Endothelial cell (in vitro differentiated cells): ENCODE measurements at regions not wholly inside any gene's neighbourhood (a gene's known extent, or its start where the extent isn't known, plus 50 kb on each side); places are given as distances from the start of the nearest gene placed in this dataset.
A peak's percentile ranks its signal among the peaks of the same experiment; 100 is the strongest.

ENCODE experiments used
- DNase-seq: peaks from one replicate; pipeline ENCODE4 v3.0.0; 2021; ENCODE audit warnings: low spot score
- H3K27ac Mint-ChIP-seq: one replicate; pipeline ENCODE4 v1.8.0; 2021; ENCODE audit warnings: mixed read lengths, inconsistent platforms; ENCODE audit not compliant: unreplicated experiment
- H3K27me3 Mint-ChIP-seq: one replicate; pipeline ENCODE4 v1.8.0; 2021; ENCODE audit warnings: mild to moderate bottlenecking, moderate library complexity, mixed read lengths, inconsistent platforms; ENCODE audit not compliant: unreplicated experiment
- H3K36me3 Mint-ChIP-seq: one replicate; pipeline ENCODE4 v1.8.0; 2021; ENCODE audit warnings: mild to moderate bottlenecking, low read depth, mixed read lengths, inconsistent platforms; ENCODE audit not compliant: unreplicated experiment
- H3K4me1 Mint-ChIP-seq: one replicate; pipeline ENCODE4 v1.8.0; 2021; ENCODE audit warnings: mild to moderate bottlenecking, mixed read lengths, inconsistent platforms; ENCODE audit not compliant: unreplicated experiment
- H3K4me3 Mint-ChIP-seq: one replicate; pipeline ENCODE4 v1.8.0; 2021; ENCODE audit warnings: mild to moderate bottlenecking, mixed read lengths, inconsistent platforms; ENCODE audit not compliant: unreplicated experiment
- H3K9me3 Mint-ChIP-seq: one replicate; pipeline ENCODE4 v1.8.0; 2021; ENCODE audit warnings: mixed read lengths, inconsistent platforms; ENCODE audit not compliant: unreplicated experiment
- TF ChIP-seq, protein P1 (sequence below): fragments of 200-600 bp; sonication (generic); IDR thresholded peaks from one replicate; pipeline ENCODE4 v1.5.0; 2021; ENCODE audit warnings: antibody characterized with exemption; ENCODE audit not compliant: unreplicated experiment

- no peak overlapping the region for H3K27ac Mint-ChIP-seq
- DNase-seq: no peak
- no peaks in the 10 kb centered on the region for H3K4me1 Mint-ChIP-seq
- TF ChIP-seq, protein P1, sequence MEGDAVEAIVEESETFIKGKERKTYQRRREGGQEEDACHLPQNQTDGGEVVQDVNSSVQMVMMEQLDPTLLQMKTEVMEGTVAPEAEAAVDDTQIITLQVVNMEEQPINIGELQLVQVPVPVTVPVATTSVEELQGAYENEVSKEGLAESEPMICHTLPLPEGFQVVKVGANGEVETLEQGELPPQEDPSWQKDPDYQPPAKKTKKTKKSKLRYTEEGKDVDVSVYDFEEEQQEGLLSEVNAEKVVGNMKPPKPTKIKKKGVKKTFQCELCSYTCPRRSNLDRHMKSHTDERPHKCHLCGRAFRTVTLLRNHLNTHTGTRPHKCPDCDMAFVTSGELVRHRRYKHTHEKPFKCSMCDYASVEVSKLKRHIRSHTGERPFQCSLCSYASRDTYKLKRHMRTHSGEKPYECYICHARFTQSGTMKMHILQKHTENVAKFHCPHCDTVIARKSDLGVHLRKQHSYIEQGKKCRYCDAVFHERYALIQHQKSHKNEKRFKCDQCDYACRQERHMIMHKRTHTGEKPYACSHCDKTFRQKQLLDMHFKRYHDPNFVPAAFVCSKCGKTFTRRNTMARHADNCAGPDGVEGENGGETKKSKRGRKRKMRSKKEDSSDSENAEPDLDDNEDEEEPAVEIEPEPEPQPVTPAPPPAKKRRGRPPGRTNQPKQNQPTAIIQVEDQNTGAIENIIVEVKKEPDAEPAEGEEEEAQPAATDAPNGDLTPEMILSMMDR: no peak
- no peaks in the 10 kb centered on the region for H3K36me3 Mint-ChIP-seq
- peaks cover 7% of the 10 kb centered on the region for H3K27me3 Mint-ChIP-seq
- no peak overlapping the region for H3K4me3 Mint-ChIP-seq
- no peaks in the 10 kb centered on the region for H3K9me3 Mint-ChIP-seq
These were observed 192.1 kb downstream of the IGLL1 start for GRCh38 chr22:23387827-23388516.

GRCh38 chr22:23386822-23387580 lies 193.1 kb downstream of the IGLL1 start:
- DNase-seq: no peak
- H3K27ac Mint-ChIP-seq: no peak overlapping the region

GRCh38 chr22:23385678-23386631 lies 194.1 kb downstream of the IGLL1 start:
- no peak overlapping the region for H3K4me3 Mint-ChIP-seq

More at GRCh38 chr22:23386822-23387580, 193.1 kb downstream of the IGLL1 start:
- no peaks in the 10 kb centered on the region for H3K9me3 Mint-ChIP-seq
- H3K27me3 Mint-ChIP-seq: peaks cover 7% of the 10 kb centered on the region
- H3K36me3 Mint-ChIP-seq: no peaks in the 10 kb centered on the region
- H3K4me3 Mint-ChIP-seq: no peak overlapping the region
- TF ChIP-seq, protein P1: no peak
- H3K4me1 Mint-ChIP-seq: no peaks in the 10 kb centered on the region

GRCh38 chr22:23384923-23385677 lies 195.0 kb downstream of the IGLL1 start:
- Mint-ChIP-seq H3K9me3 (no peaks in the 10 kb centered on the region), H3K27ac (no peak overlapping the region), H3K4me1 (no peaks in the 10 kb centered on the region), H3K4me3 (no peak overlapping the region), H3K27me3 (peaks cover 7% of the 10 kb centered on the region), H3K36me3 (no peaks in the 10 kb centered on the region)
- TF ChIP-seq, protein P1: no peak
- no peak for DNase-seq

More at GRCh38 chr22:23385678-23386631, 194.1 kb downstream of the IGLL1 start:
- TF ChIP-seq, protein P1: peak; percentile 99
- peak; percentile 92 for DNase-seq
- H3K27ac Mint-ChIP-seq: no peak overlapping the region
- no peaks in the 10 kb centered on the region for H3K9me3 Mint-ChIP-seq
- no peaks in the 10 kb centered on the region for H3K4me1 Mint-ChIP-seq
- peaks cover 5% of the 10 kb centered on the region for H3K27me3 Mint-ChIP-seq
- H3K36me3 Mint-ChIP-seq: no peaks in the 10 kb centered on the region
